ENCODE measurements at regions not wholly inside any gene's neighbourhood (a gene's known extent, or its start where the extent isn't known, plus 50 kb on each side); places are given as distances from the start of the nearest gene placed in this dataset.
A peak's percentile ranks its signal among the peaks of the same experiment; 100 is the strongest.

DNA sequence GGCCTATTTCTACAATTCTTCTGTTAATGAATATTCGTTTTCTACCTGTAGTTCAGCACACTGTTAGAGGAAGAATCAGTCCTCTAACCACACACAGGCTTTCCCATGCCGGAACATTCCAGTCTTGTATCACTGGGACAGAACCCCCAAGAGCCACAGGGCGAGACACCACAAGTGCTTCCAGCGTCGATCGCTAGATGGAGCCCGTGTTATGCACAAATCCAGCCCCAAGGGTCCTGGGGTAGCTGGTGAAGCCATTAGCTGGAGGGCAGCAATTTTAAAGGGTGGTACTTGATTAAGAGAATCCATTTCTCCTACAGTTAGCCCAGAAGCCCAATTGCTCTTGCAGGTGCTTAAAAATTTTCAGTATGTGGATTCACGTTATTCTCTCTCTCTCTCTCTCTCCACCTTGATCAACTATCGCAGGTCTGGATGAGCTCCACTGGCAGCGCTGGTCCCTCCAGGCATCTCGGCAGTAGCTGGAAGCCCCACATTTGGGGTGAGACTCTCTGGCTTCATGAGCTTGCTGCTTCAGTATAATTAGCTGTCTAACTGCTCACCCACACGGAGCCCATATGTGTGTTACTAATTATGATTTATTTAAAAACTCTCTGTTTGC lies 148.2 kb upstream of the SNX19 start:
- Mint-ChIP-seq H3K36me3 (ENCODE audit: insufficient read depth in 1 of 3, low read depth in 3 of 3) (peaks cover 0 to 12% (median 12%) of the 10 kb centered on the region in 3 experiments; a peak in 4 of 7 replicates), H3K27me3 (ENCODE audit: low read depth) (peaks cover 4% of the 10 kb centered on the region), H3K27ac (no peak overlapping the region), H3K4me1 (peaks cover 27 to 35% of the 10 kb centered on the region in 2 experiments), H3K4me3 (no peak overlapping the region), H3K9me3 (peaks cover 5 to 18% of the 10 kb centered on the region in 2 experiments; a peak in 4 of 5 replicates)
- Histone ChIP-seq H2BK120ac (ENCODE audit: low read depth, low read length, poor library complexity, severe bottlenecking) (no peak overlapping the region), H3K9me3 (ENCODE audit: control insufficient read depth, low read depth, low read length) (no peaks in the 10 kb centered on the region), H3K79me1 (ENCODE audit: insufficient read depth, low read depth, low read length, poor library complexity, severe bottlenecking) (no peaks in the 10 kb centered on the region), H4K8ac (replicated peaks; ENCODE audit: insufficient read length, low read depth, low read length) (no peak overlapping the region), H3K18ac (ENCODE audit: insufficient read length, low read depth, low read length) (no peak overlapping the region), H3K56ac (ENCODE audit: insufficient read length, low read depth, low read length) (no peak overlapping the region), H2BK20ac (ENCODE audit: low read depth, low read length, poor library complexity, severe bottlenecking) (no peak overlapping the region), H4K20me1 (ENCODE audit: control insufficient read depth, insufficient read depth, insufficient read length) (no peaks in the 10 kb centered on the region), H3K23me2 (ENCODE audit: insufficient read length, low read depth, low read length, poor library complexity, severe bottlenecking) (no peaks in the 10 kb centered on the region), H2BK5ac (ENCODE audit: insufficient read length, low read length) (no peak overlapping the region), H3K79me2 (ENCODE audit: insufficient read depth, low read length) (no peaks in the 10 kb centered on the region), H2BK12ac (ENCODE audit: insufficient read length, low read depth, low read length) (no peak overlapping the region), H3K4ac (ENCODE audit: low read depth, low read length) (no peak overlapping the region), H3T11ph (ENCODE audit: low read length) (no peak overlapping the region), H4K91ac (ENCODE audit: insufficient read length, low read depth, low read length) (no peak overlapping the region), H4K5ac (ENCODE audit: insufficient read length, low read depth, low read length) (no peak overlapping the region), H3K4me2 (ENCODE audit: insufficient read depth, insufficient read length, low read length) (no peak overlapping the region), H2BK15ac (ENCODE audit: low read depth, low read length) (no peak overlapping the region), H3K14ac (ENCODE audit: insufficient read depth, low read length) (no peak overlapping the region), H3K27ac (ENCODE audit: insufficient read length, low read depth, low read length) (no peak overlapping the region), H3K23ac (ENCODE audit: insufficient read length, low read depth, low read length) (no peak overlapping the region), H3K27me3 (ENCODE audit: insufficient read depth, low read length) (no peaks in the 10 kb centered on the region), H3K4me1 (ENCODE audit: insufficient read depth, low read length) (peaks cover 4% of the 10 kb centered on the region; the same call in 1 of the 2 replicates), H2AFZ (ENCODE audit: low read length) (no peak overlapping the region), H3K9ac (ENCODE audit: extremely low read depth, insufficient read length, low read length) (no peak overlapping the region), H2AK5ac (ENCODE audit: insufficient read length, low read length) (no peak overlapping the region)
- DNase-seq = peak; percentile 87
- TF ChIP-seq, protein P1, sequence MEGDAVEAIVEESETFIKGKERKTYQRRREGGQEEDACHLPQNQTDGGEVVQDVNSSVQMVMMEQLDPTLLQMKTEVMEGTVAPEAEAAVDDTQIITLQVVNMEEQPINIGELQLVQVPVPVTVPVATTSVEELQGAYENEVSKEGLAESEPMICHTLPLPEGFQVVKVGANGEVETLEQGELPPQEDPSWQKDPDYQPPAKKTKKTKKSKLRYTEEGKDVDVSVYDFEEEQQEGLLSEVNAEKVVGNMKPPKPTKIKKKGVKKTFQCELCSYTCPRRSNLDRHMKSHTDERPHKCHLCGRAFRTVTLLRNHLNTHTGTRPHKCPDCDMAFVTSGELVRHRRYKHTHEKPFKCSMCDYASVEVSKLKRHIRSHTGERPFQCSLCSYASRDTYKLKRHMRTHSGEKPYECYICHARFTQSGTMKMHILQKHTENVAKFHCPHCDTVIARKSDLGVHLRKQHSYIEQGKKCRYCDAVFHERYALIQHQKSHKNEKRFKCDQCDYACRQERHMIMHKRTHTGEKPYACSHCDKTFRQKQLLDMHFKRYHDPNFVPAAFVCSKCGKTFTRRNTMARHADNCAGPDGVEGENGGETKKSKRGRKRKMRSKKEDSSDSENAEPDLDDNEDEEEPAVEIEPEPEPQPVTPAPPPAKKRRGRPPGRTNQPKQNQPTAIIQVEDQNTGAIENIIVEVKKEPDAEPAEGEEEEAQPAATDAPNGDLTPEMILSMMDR (conservative IDR thresholded peaks at IDR 0.05) = peak; percentile 97
- no CpG with 5 or more reads among the region's 12 CpGs for WGBS (ENCODE audit: extremely low coverage, insufficient read length, low lambda C conversion rate)

Data from H9 (cell line).